Caki2 (cell line): ENCODE measurements at regions not wholly inside any gene's neighbourhood (a gene's known extent, or its start where the extent isn't known, plus 50 kb on each side); places are given as distances from the start of the nearest gene placed in this dataset.

Source experiments
- DNase-seq: peaks from one replicate; pipeline ENCODE4 v3.0.0-alpha.2; 2015; ENCODE audit warnings: low read depth
- in situ Hi-C: cut with HindIII; loops from 2 replicates; pipeline ENCODE4 v1.10.0; 2016; ENCODE audit warnings: low sequenced_read_pairs, low pct_unique_long_range_greater_than_20kb, mixed read lengths

- in situ Hi-C loops: no loop called here
- no peak for DNase-seq
These were observed 276.8 kb upstream of the PARD3B start for GRCh38 chr2:204268458-204268857.

GRCh38 chr2:204268971-204269370 lies 276.3 kb upstream of the PARD3B start:
- DNase-seq: no peak
- in situ Hi-C loops: no loop called here

GRCh38 chr2:204272089-204272488 lies 273.2 kb upstream of the PARD3B start:
- in situ Hi-C loops: no loop called here
- DNase-seq: no peak

- DNase-seq: no peak
- in situ Hi-C loops: no loop called here
These were observed 272.5 kb upstream of the PARD3B start for GRCh38 chr2:204272610-204273287.

- in situ Hi-C loops: no loop called here
These were observed 270.8 kb upstream of the PARD3B start for GRCh38 chr2:204274429-204274828.

GRCh38 chr2:204274991-204275390 lies 270.3 kb upstream of the PARD3B start:
- in situ Hi-C loops: no loop called here
- no peak for DNase-seq

More at GRCh38 chr2:204274429-204274828, 270.8 kb upstream of the PARD3B start:
- no peak for DNase-seq

- DNase-seq: no peak
- in situ Hi-C loops: no loop called here
These were observed 268.0 kb upstream of the PARD3B start for GRCh38 chr2:204277226-204277625.

GRCh38 chr2:204278454-204278853 lies 266.8 kb upstream of the PARD3B start:
- in situ Hi-C loops: no loop called here
- DNase-seq: no peak

GRCh38 chr2:204279819-204280218 lies 265.5 kb upstream of the PARD3B start:
- in situ Hi-C loops: no loop called here
- no peak for DNase-seq

GRCh38 chr2:204280262-204280668 lies 265.0 kb upstream of the PARD3B start:
- DNase-seq: peak; percentile 26
- in situ Hi-C loops: no loop called here

GRCh38 chr2:204282081-204282480 lies 263.2 kb upstream of the PARD3B start:
- in situ Hi-C loops: no loop called here
- DNase-seq: no peak

GRCh38 chr2:204282525-204282924 lies 262.8 kb upstream of the PARD3B start:
- in situ Hi-C loops: no loop called here
- peak; percentile 72 for DNase-seq

- in situ Hi-C loops: no loop called here
- no peak for DNase-seq
These were observed 256.2 kb upstream of the PARD3B start for GRCh38 chr2:204289066-204289465.

GRCh38 chr2:204292439-204292838 lies 252.8 kb upstream of the PARD3B start:
- in situ Hi-C loops: no loop called here
- no peak for DNase-seq

GRCh38 chr2:204293884-204294747 lies 251.2 kb upstream of the PARD3B start:
- DNase-seq: no peak
- in situ Hi-C loops: no loop called here

GRCh38 chr2:204298404-204298803 lies 246.9 kb upstream of the PARD3B start:
- in situ Hi-C loops: no loop called here
- DNase-seq: no peak

GRCh38 chr2:204299766-204300165 lies 245.5 kb upstream of the PARD3B start:
- in situ Hi-C loops: no loop called here
- DNase-seq: no peak

- DNase-seq: no peak
- in situ Hi-C loops: no loop called here
These were observed 238.6 kb upstream of the PARD3B start for GRCh38 chr2:204306667-204307066.

GRCh38 chr2:204312105-204312504 lies 233.2 kb upstream of the PARD3B start:
- in situ Hi-C loops: no loop called here
- no peak for DNase-seq

GRCh38 chr2:204313256-204313655 lies 232.0 kb upstream of the PARD3B start:
- no peak for DNase-seq
- in situ Hi-C loops: no loop called here
